NT2/D1 (cell line): ENCODE measurements at regions not wholly inside any gene's neighbourhood (a gene's known extent, or its start where the extent isn't known, plus 50 kb on each side); places are given as distances from the start of the nearest gene placed in this dataset.

Experiments used
- DNase-seq: peaks from one replicate; pipeline ENCODE4 v3.0.0-alpha.2; 2011; ENCODE audit warnings: low read depth, low spot score
- H3K27me3 ChIP-seq: 2 replicates; pipeline ENCODE4 v1.6.0; 2011; ENCODE audit warnings: mild to moderate bottlenecking; ENCODE audit not compliant: insufficient read length, insufficient read depth
- H3K36me3 ChIP-seq: 2 replicates; pipeline ENCODE4 v1.6.1; 2011; ENCODE audit warnings: mild to moderate bottlenecking, low read length, mixed read lengths; ENCODE audit not compliant: insufficient read depth, insufficient read length
- H3K4me1 ChIP-seq: 2 replicates; pipeline ENCODE4 v1.5.1; 2011; ENCODE audit not compliant: insufficient read depth, insufficient read length
- H3K4me3 ChIP-seq: 2 replicates; pipeline ENCODE4 v1.5.1; 2011; ENCODE audit warnings: low read depth; ENCODE audit not compliant: insufficient read length
- H3K9ac ChIP-seq: 2 replicates; pipeline ENCODE4 v1.6.0; 2011; ENCODE audit warnings: low read depth; ENCODE audit not compliant: insufficient read length
- H3K9me3 ChIP-seq: 2 replicates; pipeline ENCODE4 v1.5.1; 2011; ENCODE audit warnings: mild to moderate bottlenecking, low read length; ENCODE audit not compliant: insufficient read depth
- SUZ12 ChIP-seq: IDR thresholded peaks from 2 replicates; pipeline ENCODE4 v1.6.1; 2011; ENCODE audit not compliant: insufficient read length, insufficient read depth; ENCODE audit errors: extremely low read depth
- YY1 ChIP-seq: IDR thresholded peaks from 2 replicates; pipeline ENCODE4 v1.6.1; 2011; ENCODE audit not compliant: insufficient read length, insufficient read depth
- ZNF274 ChIP-seq: IDR thresholded peaks from 2 replicates; pipeline ENCODE4 v1.6.1; 2011; ENCODE audit warnings: mild to moderate bottlenecking, low read depth, low read length

DNA sequence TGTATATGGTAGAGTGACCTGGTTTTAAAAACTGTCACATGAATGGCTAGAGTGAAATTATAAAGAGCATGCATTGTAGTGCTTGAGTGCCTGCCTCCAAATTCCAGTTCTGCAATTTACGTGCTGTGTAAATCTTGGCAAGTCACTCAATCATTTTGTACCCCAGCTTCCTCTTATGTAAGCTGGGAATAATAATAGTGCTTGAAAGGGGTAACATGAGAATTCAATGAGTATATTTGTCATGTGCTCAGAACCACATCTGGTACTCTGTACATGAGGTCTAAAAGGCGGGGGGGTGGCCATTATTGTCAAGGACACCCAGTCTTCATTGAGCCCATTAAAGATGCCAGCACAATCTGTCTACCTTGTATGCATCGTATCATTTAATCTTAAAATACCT lies 214.8 kb downstream of the MC4R start:
- Histone ChIP-seq H3K9me3 (no peaks in the 10 kb centered on the region), H3K27me3 (no peaks in the 10 kb centered on the region)
- TF ChIP-seq YY1 (no peak), SUZ12 (no peak), ZNF274 (no peak)

DNA sequence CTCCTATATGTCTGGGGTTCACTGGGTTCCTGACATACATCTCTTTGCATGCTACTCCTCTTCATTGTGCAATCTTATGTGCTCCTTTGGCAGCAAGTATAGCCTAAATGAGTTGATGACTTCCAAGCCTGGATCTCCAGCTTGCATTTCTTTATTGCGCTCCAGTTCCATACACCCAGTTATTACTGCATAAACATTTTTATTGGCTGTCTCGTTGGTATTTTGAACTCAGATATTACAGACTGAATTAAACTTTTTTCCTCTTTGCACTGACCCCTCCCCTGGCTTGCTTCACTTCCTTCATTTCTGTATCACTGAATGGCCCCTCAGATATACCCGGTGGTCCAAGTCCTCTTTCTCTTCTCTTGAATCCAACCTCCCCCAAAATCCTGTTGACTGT lies 219.2 kb downstream of the MC4R start:
- Histone ChIP-seq H3K27me3 (no peaks in the 10 kb centered on the region), H3K9me3 (no peaks in the 10 kb centered on the region), H3K36me3 (no peaks in the 10 kb centered on the region), H3K9ac (no peak overlapping the region), H3K4me1 (no peaks in the 10 kb centered on the region), H3K4me3 (no peak overlapping the region)
- no peak for TF ChIP-seq YY1
- DNase-seq: no peak

More for the DNA sequence above, 214.8 kb downstream of the MC4R start:
- Histone ChIP-seq H3K36me3 (no peaks in the 10 kb centered on the region), H3K4me1 (no peaks in the 10 kb centered on the region), H3K4me3 (no peak overlapping the region), H3K9ac (no peak overlapping the region)
- no peak for DNase-seq

DNA sequence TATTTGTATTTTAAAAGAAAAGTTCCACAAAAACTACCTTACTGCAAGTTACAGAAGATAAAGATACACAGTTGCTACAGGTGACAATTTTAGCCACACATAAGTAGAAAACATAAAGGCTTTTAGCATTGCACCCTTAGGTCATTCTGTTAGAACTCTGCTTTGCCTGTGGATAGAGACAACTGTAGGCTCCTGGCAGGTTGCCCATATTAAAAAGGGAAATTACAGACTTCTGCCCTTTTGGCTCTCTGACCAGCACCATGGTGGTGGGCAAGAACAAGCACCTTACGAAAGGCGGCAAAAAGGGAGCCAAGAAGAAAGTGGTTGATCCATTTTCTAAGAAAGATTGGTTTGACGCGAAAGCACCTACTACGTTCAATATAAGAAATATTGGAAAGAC lies 223.3 kb downstream of the MC4R start:
- Histone ChIP-seq H3K9ac (no peak overlapping the region), H3K4me3 (no peak overlapping the region), H3K9me3 (no peaks in the 10 kb centered on the region), H3K4me1 (no peaks in the 10 kb centered on the region), H3K27me3 (no peaks in the 10 kb centered on the region), H3K36me3 (no peaks in the 10 kb centered on the region)
- TF ChIP-seq YY1: no peak
- no peak for TF ChIP-seq SUZ12
- TF ChIP-seq ZNF274: no peak
- DNase-seq: no peak

DNA sequence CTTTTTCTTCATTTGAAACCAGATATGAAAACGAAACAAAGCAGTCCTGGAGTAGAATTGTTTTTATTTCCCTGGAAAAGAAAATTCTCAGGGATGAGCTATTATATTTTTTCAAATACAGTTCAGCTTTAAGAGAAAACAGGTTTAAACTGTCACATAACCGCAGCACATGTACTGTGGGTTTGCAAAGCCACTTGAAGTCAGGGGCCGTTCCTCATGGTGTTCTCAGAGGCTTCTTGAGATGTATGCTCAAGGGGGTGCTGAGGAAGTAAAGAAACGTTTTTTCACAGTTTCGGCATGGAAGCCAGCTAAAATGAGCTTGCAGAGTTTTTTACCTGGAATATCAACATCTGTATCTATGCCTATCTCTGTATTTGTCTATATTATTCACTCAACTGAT lies 225.3 kb downstream of the MC4R start:
- TF ChIP-seq SUZ12 (no peak), YY1 (no peak), ZNF274 (no peak)
- Histone ChIP-seq H3K4me3 (no peak overlapping the region), H3K27me3 (no peaks in the 10 kb centered on the region), H3K4me1 (no peaks in the 10 kb centered on the region), H3K9ac (no peak overlapping the region), H3K9me3 (no peaks in the 10 kb centered on the region), H3K36me3 (no peaks in the 10 kb centered on the region)
- DNase-seq: no peak

GRCh38 chr18:60146220-60146960 lies 226.2 kb downstream of the MC4R start:
- Histone ChIP-seq H3K9me3 (no peaks in the 10 kb centered on the region), H3K36me3 (no peaks in the 10 kb centered on the region), H3K27me3 (no peaks in the 10 kb centered on the region), H3K4me1 (no peaks in the 10 kb centered on the region), H3K4me3 (no peak overlapping the region), H3K9ac (no peak overlapping the region)
- TF ChIP-seq SUZ12 (no peak), ZNF274 (no peak), YY1 (no peak)
- DNase-seq: no peak

DNA sequence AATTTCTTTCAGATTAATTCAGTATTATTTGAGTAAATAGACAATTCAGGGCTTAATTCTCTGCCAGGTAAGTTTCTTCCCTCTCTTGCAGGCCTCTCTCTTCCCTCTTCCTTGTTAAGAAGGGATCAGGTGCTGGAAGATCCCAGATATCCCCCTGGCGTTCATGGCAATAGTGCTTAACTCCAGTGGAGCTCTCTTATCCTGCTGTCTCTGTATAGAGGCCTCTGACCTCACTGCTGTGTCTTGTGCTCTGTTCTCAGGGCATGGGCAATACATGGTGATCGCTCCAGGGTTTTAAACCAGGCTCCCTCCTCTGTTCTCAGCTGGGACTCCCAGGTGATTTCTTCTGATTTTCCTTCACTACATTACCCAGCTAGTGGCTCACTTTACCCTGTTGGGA lies 226.8 kb downstream of the MC4R start:
- DNase-seq: no peak
- Histone ChIP-seq H3K27me3 (no peaks in the 10 kb centered on the region), H3K4me3 (no peak overlapping the region), H3K36me3 (no peaks in the 10 kb centered on the region), H3K9ac (no peak overlapping the region), H3K4me1 (no peaks in the 10 kb centered on the region), H3K9me3 (no peaks in the 10 kb centered on the region)
- TF ChIP-seq SUZ12: no peak
- TF ChIP-seq ZNF274: no peak
- no peak for TF ChIP-seq YY1

GRCh38 chr18:60134806-60135205 lies 235.0 kb downstream of the PMAIP1 start:
- no peaks in the 10 kb centered on the region for H3K4me1 ChIP-seq
- H3K36me3 ChIP-seq: no peaks in the 10 kb centered on the region
- no peaks in the 10 kb centered on the region for H3K9me3 ChIP-seq
- no peak for DNase-seq
- no peak overlapping the region for H3K9ac ChIP-seq
- H3K27me3 ChIP-seq: no peaks in the 10 kb centered on the region
- H3K4me3 ChIP-seq: no peak overlapping the region
- TF ChIP-seq ZNF274 (no peak), SUZ12 (no peak), YY1 (no peak)

DNA sequence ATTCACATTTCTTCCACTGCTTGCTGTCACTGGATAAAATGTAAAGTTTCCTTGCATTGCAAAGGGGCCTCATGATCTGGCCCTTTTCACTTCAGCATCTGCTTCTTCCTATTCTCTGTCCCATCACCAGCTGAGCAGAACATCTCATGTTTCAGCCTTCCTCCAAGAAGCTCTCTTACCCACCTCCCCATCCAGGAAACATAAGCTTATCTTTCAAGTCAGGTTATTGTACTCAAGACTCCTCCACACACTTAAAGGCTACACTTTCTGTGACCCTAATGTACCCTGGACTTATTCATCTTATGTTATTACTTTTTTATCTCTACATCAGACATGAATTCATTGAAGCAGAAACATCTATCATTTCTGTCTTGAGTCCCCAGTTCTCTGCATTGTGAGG lies 230.5 kb downstream of the PMAIP1 start:
- H3K27me3 ChIP-seq: no peaks in the 10 kb centered on the region
- H3K9ac ChIP-seq: no peak overlapping the region
- no peak for DNase-seq
- no peaks in the 10 kb centered on the region for H3K36me3 ChIP-seq
- H3K4me3 ChIP-seq: no peak overlapping the region
- H3K4me1 ChIP-seq: no peaks in the 10 kb centered on the region
- TF ChIP-seq YY1: no peak
- TF ChIP-seq SUZ12: no peak
- no peak for TF ChIP-seq ZNF274
- H3K9me3 ChIP-seq: no peaks in the 10 kb centered on the region
